DND-41 (cell line): ENCODE measurements at regions not wholly inside any gene's neighbourhood (a gene's known extent, or its start where the extent isn't known, plus 50 kb on each side); places are given as distances from the start of the nearest gene placed in this dataset.

Experiments used
- ATAC-seq: fragments of 200-7000 bp; cut with Tn5 transposase; 3 replicates; pipeline ENCODE4 v1.9.1; 2021; ENCODE audit warnings: low read depth; ENCODE audit not compliant: insufficient read depth
- DNase-seq: peaks from one replicate; pipeline ENCODE4 v3.0.0-alpha.2; 2020
- H2AFZ ChIP-seq: 2 replicates; pipeline ENCODE4 v1.6.0; 2012; ENCODE audit warnings: low read depth, low read length
- H3K27ac ChIP-seq: 2 replicates; pipeline ENCODE4 v1.5.1; 2012; ENCODE audit warnings: low read length, inconsistent platforms
- H3K27me3 ChIP-seq: fragments of 200-600 bp; sonication (generic); 2 replicates; pipeline ENCODE4 v1.6.0; 2012; ENCODE audit warnings: low read length, mild to moderate bottlenecking, inconsistent platforms; ENCODE audit not compliant: insufficient read depth, poor library complexity
- H3K36me3 ChIP-seq: 2 replicates; pipeline ENCODE4 v1.5.1; 2012; ENCODE audit warnings: low read length, inconsistent platforms; ENCODE audit not compliant: insufficient read depth
- H3K4me1 ChIP-seq: 2 replicates; pipeline ENCODE4 v1.5.1; 2012; ENCODE audit warnings: mild to moderate bottlenecking, low read length; ENCODE audit not compliant: insufficient read depth
- H3K4me2 ChIP-seq: 2 replicates; pipeline ENCODE4 v1.6.0; 2012; ENCODE audit warnings: mild to moderate bottlenecking, moderate library complexity, low read length, inconsistent platforms; ENCODE audit not compliant: insufficient read depth
- H3K4me3 ChIP-seq, 2 experiments: fragments of 200-600 bp in 1 of 2; shearing (Covaris generic) in 1 of 2; 2 replicates each; pipeline ENCODE4 v1.5.1; 2012 to 2016; ENCODE audit warnings: inconsistent platforms in 2 of 2, low read length in 2 of 2, mild to moderate bottlenecking in 2 of 2, low read depth in 1 of 2, moderate library complexity in 1 of 2
- H3K79me2 ChIP-seq: 2 replicates; pipeline ENCODE4 v1.6.0; 2012; ENCODE audit warnings: low read length, inconsistent platforms; ENCODE audit not compliant: insufficient read depth
- H3K9ac ChIP-seq: 2 replicates; pipeline ENCODE4 v1.6.0; 2012; ENCODE audit warnings: low read depth, mild to moderate bottlenecking, inconsistent platforms, low read length, moderate library complexity
- H3K9me3 ChIP-seq: 2 replicates; pipeline ENCODE4 v1.5.1; 2012; ENCODE audit warnings: low read length, moderate library complexity, mild to moderate bottlenecking, inconsistent platforms; ENCODE audit not compliant: insufficient read depth, severe bottlenecking
- H4K20me1 ChIP-seq: 2 replicates; pipeline ENCODE4 v1.6.0; 2012; ENCODE audit warnings: low read length; ENCODE audit not compliant: insufficient read depth
- EZH2 ChIP-seq: IDR thresholded peaks from 3 replicates; pipeline ENCODE4 v1.6.1; 2012; ENCODE audit warnings: borderline replicate concordance, low read depth, mild to moderate bottlenecking, moderate library complexity, low read length, inconsistent platforms; ENCODE audit not compliant: severe bottlenecking
- TF ChIP-seq, protein P1 (sequence below): IDR thresholded peaks from 2 replicates; pipeline ENCODE4 v1.5.1; 2012; ENCODE audit warnings: borderline replicate concordance, low read length, moderate library complexity, mild to moderate bottlenecking; ENCODE audit not compliant: poor library complexity, severe bottlenecking; ENCODE audit errors: extremely low read depth

DNA sequence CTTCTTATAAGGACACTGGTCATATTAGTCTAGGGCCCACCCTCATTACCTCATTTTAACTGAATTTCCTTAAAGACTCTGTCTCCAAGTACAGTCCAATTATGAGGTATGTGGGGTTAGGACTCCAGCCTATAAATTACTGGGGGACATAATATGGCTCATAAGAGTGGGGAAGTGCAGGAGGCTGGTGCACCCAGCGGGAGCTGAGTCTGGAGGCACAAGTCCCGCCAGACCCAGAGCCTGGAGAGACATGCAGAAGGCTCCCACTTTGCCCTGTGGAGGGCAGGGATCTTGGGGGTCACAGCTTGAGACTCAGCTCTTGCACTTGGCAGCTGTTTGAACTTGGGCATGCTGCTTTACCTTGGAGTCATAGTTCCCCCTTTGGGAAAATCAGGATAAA lies 250.4 kb downstream of the RHOU start:
- Histone ChIP-seq H3K4me2 (no peak overlapping the region), H4K20me1 (no peaks in the 10 kb centered on the region), H3K9me3 (no peaks in the 10 kb centered on the region), H3K27me3 (no peaks in the 10 kb centered on the region), H2AFZ (no peak overlapping the region), H3K9ac (no peak overlapping the region), H3K4me1 (peaks cover 5% of the 10 kb centered on the region; the same call in 1 of the 2 replicates), H3K36me3 (no peaks in the 10 kb centered on the region), H3K27ac (no peak overlapping the region), H3K79me2 (no peaks in the 10 kb centered on the region), H3K4me3 (no peak overlapping the region)
- no peak for ATAC-seq
- TF ChIP-seq, protein P1, sequence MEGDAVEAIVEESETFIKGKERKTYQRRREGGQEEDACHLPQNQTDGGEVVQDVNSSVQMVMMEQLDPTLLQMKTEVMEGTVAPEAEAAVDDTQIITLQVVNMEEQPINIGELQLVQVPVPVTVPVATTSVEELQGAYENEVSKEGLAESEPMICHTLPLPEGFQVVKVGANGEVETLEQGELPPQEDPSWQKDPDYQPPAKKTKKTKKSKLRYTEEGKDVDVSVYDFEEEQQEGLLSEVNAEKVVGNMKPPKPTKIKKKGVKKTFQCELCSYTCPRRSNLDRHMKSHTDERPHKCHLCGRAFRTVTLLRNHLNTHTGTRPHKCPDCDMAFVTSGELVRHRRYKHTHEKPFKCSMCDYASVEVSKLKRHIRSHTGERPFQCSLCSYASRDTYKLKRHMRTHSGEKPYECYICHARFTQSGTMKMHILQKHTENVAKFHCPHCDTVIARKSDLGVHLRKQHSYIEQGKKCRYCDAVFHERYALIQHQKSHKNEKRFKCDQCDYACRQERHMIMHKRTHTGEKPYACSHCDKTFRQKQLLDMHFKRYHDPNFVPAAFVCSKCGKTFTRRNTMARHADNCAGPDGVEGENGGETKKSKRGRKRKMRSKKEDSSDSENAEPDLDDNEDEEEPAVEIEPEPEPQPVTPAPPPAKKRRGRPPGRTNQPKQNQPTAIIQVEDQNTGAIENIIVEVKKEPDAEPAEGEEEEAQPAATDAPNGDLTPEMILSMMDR = no peak
- TF ChIP-seq EZH2 = no peak
- no peak for DNase-seq

DNA sequence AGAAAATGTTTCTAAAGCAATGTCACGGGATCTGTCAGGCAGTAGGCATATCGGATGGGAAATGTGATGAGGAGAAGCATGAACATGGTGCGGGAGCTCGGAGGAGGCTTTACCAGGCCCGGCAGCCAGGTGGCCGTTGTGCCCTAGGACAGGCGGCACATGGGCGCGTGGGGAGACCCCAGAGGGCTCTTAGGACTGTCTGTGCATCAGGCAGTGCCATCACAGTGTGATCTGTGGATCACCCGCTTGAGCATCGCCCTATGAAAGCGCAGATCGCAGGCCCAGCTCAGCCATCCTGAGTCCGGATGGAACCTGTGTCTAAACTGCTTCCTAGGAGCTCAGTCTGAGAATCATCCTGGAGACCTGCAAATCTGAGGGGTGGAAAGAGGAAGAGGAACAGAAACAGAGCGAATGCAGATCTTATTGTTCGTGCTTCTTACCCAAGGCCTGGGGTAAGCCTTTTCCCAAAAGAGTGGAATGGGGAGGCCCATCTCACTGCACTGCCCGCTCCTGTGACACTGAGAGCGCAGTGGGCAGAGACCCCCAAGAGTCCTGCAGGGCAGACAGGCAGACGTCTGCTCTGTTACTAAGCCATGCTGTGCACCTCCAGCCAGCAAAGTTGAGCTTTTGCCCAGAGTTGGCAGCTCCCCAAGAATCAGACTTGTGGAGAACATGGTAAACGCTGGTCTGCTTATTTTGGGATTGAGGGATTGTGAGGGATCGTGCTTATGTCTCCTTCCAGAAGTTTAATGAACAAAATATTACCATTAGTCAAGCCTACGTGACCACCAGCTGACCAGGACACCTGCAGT lies 251.0 kb downstream of the RHOU start:
- DNase-seq = no peak
- H3K27me3 ChIP-seq = no peaks in the 10 kb centered on the region

DNA sequence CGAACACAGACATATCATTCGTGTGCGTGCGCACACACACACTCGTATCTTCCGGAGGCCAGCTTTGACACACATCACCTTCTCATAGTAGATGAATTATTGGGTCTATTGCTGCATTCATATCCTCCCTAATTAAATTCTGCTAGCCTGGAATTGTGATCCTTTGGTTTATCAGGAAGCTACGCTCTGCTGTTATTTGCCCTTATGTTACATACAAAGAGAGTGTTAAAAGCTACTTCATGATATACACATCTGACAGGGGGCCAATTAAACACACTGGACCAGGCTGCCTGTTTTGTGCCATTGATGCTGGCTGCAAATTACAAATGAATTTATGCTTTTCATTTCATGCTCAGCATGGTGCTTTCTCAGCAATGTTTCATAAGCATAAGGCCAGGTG lies 252.0 kb downstream of the RHOU start:
- peaks cover 5% of the 10 kb centered on the region; the same call in 1 of the 2 replicates for H3K4me1 ChIP-seq
- no peak overlapping the region for H2AFZ ChIP-seq
- no peak for ATAC-seq
- H3K4me2 ChIP-seq = no peak overlapping the region
- H3K79me2 ChIP-seq = no peaks in the 10 kb centered on the region
- no peaks in the 10 kb centered on the region for H3K36me3 ChIP-seq
- TF ChIP-seq, protein P1 = no peak
- TF ChIP-seq EZH2 = no peak
- H3K27me3 ChIP-seq = peaks cover 2% of the 10 kb centered on the region
- no peak overlapping the region for H3K4me3 ChIP-seq
- H3K9me3 ChIP-seq = no peaks in the 10 kb centered on the region
- no peak for DNase-seq
- no peak overlapping the region for H3K27ac ChIP-seq
- no peaks in the 10 kb centered on the region for H4K20me1 ChIP-seq
- H3K9ac ChIP-seq = no peak overlapping the region

More for the DNA sequence above, 251.0 kb downstream of the RHOU start:
- Histone ChIP-seq H3K9me3 (no peaks in the 10 kb centered on the region), H4K20me1 (no peaks in the 10 kb centered on the region), H3K4me1 (peaks cover 5% of the 10 kb centered on the region; the same call in 1 of the 2 replicates), H3K36me3 (no peaks in the 10 kb centered on the region), H3K4me2 (no peak overlapping the region), H3K9ac (no peak overlapping the region), H3K4me3 (no peak overlapping the region), H2AFZ (no peak overlapping the region), H3K79me2 (no peaks in the 10 kb centered on the region), H3K27ac (no peak overlapping the region)
- no peak for ATAC-seq
- TF ChIP-seq, protein P1 = no peak
